Upper lobe of left lung (tissue), 6 donors: ENCODE measurements at regions not wholly inside any gene's neighbourhood (a gene's known extent, or its start where the extent isn't known, plus 50 kb on each side); places are given as distances from the start of the nearest gene placed in this dataset.

Experiments used
- ATAC-seq, 2 donors: fragments of 200-7000 bp; cut with Tn5 transposase; one replicate each; pipeline ENCODE4 v1.9.1; 2022; ENCODE audit warnings: mild to moderate bottlenecking in 2 of 2, moderate library complexity in 2 of 2; ENCODE audit not compliant: low FRiP score in 2 of 2
- DNase-seq, 2 donors: peaks; one replicate each; pipeline ENCODE4 v3.0.0-alpha.2; 2019 to 2020
- H3K27ac ChIP-seq, 4 donors: fragments of 200-600 bp; sonication (generic); one replicate each; pipeline ENCODE4 v1.5.1; 2016 to 2019
- H3K27me3 ChIP-seq, 4 donors: fragments of 200-600 bp; sonication (generic); one replicate each; pipeline ENCODE4 v1.5.1; 2017 to 2019
- H3K36me3 ChIP-seq, 4 donors: fragments of 200-600 bp; sonication (generic); one replicate each; pipeline ENCODE4 v1.5.1; 2016 to 2019
- H3K4me1 ChIP-seq, 4 donors: fragments of 200-600 bp; sonication (generic); one replicate each; pipeline ENCODE4 v1.5.1; 2018 to 2019
- H3K4me3 ChIP-seq, 4 donors: fragments of 200-600 bp; sonication (generic); one replicate each; pipeline ENCODE4 v1.5.1; 2017 to 2019; ENCODE audit warnings: mild to moderate bottlenecking in 2 of 4, moderate library complexity in 1 of 4
- H3K9me3 ChIP-seq, 4 donors: fragments of 200-600 bp; sonication (generic); one replicate each; pipeline ENCODE4 v1.5.1; 2018 to 2019
- EP300 ChIP-seq, 4 donors: sonication (generic); formaldehyde crosslinking; IDR thresholded peaks; one replicate each; pipeline ENCODE4 v1.5.1; 2017; ENCODE audit warnings: antibody characterized with exemption in 4 of 4, control low read depth in 2 of 4
- POLR2A ChIP-seq, 4 donors: fragments of 450-650 bp; IDR thresholded peaks; one replicate each; pipeline ENCODE4 v1.5.1; 2016 to 2017; ENCODE audit warnings: antibody characterized with exemption in 4 of 4, mild to moderate bottlenecking in 2 of 4
- POLR2AphosphoS5 ChIP-seq, 2 donors: sonication (generic); formaldehyde crosslinking; IDR thresholded peaks; one replicate each; pipeline ENCODE4 v1.5.1; 2017; ENCODE audit warnings: antibody characterized with exemption in 2 of 2
- WGBS, 2 donors: methylation state at CpG; one replicate each; pipeline ENCODE4 v1.1.5; 2017 to 2018; 5-methylcytosine and 5-hydroxymethylcytosine counted together
- TF ChIP-seq, protein P1 (sequence below), 6 experiments: fragments of 450-650 bp in 4 of 6; fragments of 200-600 bp in 2 of 6; sonication (generic) in 2 of 6; IDR thresholded peaks; one replicate each; pipeline ENCODE4 v1.5.1; 2016 to 2019; ENCODE audit warnings: antibody characterized with exemption in 6 of 6
- donor health status: DM: no; HTN: no; CAD: no; lungs with moderate emphysema.
- donor health status: DM: no; HTN: yes; CAD: no; lungs with severe emphysema.

DNA sequence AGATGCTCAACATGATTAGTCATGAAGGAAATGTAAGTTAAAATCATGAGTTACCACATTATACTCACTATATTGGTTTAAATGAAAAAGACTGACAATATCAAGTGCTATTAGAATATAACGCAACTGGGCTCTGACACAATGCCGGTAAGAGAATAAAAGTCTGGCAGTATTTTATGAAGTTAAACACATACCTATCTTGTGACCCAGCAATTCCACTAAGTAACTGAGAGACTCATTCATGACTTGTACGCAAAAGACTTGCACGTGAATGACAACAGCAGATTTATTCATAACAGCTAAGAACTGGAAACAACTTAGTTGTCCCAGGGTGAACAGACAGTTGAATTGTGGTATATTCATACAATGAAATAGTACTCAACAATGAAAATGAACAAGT, 342.1 kb downstream of the SLC4A3 start:
- ATAC-seq (no peak), DNase-seq (no peak)
- H3K9me3 ChIP-seq, result no peaks in the 10 kb centered on the region
- H3K4me1 ChIP-seq, result no peaks in the 10 kb centered on the region
- no peaks in the 10 kb centered on the region for H3K27me3 ChIP-seq
- WGBS, 2 donors, result 88 to 92% methylated on average over 4 of the region's 4 CpGs
- H3K27ac ChIP-seq, result no peak overlapping the region
- TF ChIP-seq, protein P1, sequence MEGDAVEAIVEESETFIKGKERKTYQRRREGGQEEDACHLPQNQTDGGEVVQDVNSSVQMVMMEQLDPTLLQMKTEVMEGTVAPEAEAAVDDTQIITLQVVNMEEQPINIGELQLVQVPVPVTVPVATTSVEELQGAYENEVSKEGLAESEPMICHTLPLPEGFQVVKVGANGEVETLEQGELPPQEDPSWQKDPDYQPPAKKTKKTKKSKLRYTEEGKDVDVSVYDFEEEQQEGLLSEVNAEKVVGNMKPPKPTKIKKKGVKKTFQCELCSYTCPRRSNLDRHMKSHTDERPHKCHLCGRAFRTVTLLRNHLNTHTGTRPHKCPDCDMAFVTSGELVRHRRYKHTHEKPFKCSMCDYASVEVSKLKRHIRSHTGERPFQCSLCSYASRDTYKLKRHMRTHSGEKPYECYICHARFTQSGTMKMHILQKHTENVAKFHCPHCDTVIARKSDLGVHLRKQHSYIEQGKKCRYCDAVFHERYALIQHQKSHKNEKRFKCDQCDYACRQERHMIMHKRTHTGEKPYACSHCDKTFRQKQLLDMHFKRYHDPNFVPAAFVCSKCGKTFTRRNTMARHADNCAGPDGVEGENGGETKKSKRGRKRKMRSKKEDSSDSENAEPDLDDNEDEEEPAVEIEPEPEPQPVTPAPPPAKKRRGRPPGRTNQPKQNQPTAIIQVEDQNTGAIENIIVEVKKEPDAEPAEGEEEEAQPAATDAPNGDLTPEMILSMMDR (IDR thresholded peaks at IDR 0.05), result no peak
- no peak for TF ChIP-seq POLR2AphosphoS5 (IDR thresholded peaks at IDR 0.05)
- H3K4me3 ChIP-seq, result no peak overlapping the region
- no peaks in the 10 kb centered on the region for H3K36me3 ChIP-seq

DNA sequence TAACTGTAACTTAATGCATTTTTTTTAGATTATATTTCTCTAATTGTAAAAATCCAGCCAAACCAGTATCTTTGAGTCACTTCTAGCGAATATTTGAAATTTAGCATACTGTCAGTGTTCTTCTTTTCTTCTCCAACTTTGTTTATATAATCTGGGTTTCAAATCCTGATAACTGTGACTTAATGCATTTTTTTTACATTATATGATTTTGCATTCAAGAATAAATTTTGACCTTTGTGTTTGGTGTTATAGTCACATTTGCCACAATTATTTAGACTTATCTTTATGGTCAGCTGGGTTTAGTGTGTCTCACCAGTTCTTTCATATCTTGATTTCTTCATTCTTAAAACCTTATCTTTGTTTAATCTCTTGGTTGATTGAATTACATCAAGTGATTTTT, 345.7 kb downstream of the SLC4A3 start:
- Histone ChIP-seq H3K4me1 (no peaks in the 10 kb centered on the region), H3K9me3 (no peaks in the 10 kb centered on the region), H3K4me3 (no peak overlapping the region), H3K27me3 (no peaks in the 10 kb centered on the region), H3K27ac (no peak overlapping the region), H3K36me3 (no peaks in the 10 kb centered on the region)
- no peak for TF ChIP-seq POLR2A (IDR thresholded peaks at IDR 0.05)
- no peak for TF ChIP-seq EP300 (IDR thresholded peaks at IDR 0.05)
- TF ChIP-seq POLR2AphosphoS5 (IDR thresholded peaks at IDR 0.05), result no peak
- TF ChIP-seq, protein P1 (IDR thresholded peaks at IDR 0.05), result no peak
- ATAC-seq (no peak), DNase-seq (no peak)
- WGBS, 2 donors, result 70 to 89% methylated on average over 1 of the region's 1 CpG

DNA sequence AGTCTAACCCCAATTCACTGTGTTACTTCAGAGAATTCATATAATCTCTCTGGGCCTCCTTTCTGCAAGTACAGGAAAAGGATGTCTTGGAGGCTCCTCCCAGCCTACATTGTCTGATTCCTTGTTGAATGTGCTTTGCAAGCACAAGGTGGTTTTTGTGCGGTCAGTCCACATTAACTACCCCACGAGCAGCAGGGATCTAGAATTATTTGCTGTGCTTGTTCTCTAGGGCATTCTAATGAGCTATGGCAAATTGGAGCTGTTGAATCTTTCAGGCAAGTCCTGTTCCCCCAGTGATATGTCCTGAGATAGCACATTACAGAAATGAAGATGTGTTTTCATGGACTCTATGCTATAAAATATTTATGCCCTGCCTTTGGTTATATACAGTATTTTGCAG, 349.4 kb downstream of the SLC4A3 start:
- no peaks in the 10 kb centered on the region for H3K9me3 ChIP-seq
- TF ChIP-seq, protein P1 (IDR thresholded peaks at IDR 0.05), result no peak
- TF ChIP-seq POLR2AphosphoS5 (IDR thresholded peaks at IDR 0.05) (no peak), EP300 (IDR thresholded peaks at IDR 0.05) (no peak), POLR2A (IDR thresholded peaks at IDR 0.05) (no peak)
- DNase-seq (no peak), ATAC-seq (no peak)
- no peaks in the 10 kb centered on the region for H3K4me1 ChIP-seq
- no peaks in the 10 kb centered on the region for H3K27me3 ChIP-seq
- 64 to 72% methylated on average over 2 of the region's 2 CpGs for WGBS, 2 donors
- no peak overlapping the region for H3K4me3 ChIP-seq
- H3K27ac ChIP-seq, result no peak overlapping the region
- H3K36me3 ChIP-seq, result no peaks in the 10 kb centered on the region

DNA sequence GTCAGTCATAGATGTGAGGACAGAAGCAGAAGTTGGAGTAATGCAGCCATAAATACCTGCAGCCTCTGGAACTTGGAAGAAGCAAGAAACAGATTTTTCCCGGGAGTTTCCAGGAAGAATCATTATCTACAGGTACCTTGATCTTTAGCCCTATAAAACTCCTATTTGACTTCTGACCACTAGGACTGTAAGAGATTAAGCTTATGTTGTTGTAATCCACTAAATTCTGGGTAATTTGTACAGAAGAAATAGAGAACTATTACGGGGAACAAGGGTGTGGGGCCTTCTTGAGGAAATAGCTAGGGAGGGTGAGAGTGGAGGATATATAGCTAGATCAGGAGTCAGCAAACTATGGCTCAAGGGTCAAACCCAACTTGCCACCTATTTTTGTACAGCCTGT, 353.2 kb downstream of the SLC4A3 start:
- no peaks in the 10 kb centered on the region for H3K36me3 ChIP-seq
- H3K4me3 ChIP-seq, result no peak overlapping the region
- no peak for ATAC-seq
- DNase-seq, result no peak
- H3K9me3 ChIP-seq, result no peaks in the 10 kb centered on the region
- H3K27ac ChIP-seq, result no peak overlapping the region
- H3K27me3 ChIP-seq, result no peaks in the 10 kb centered on the region
- TF ChIP-seq POLR2AphosphoS5 (IDR thresholded peaks at IDR 0.05), result no peak
- no peak for TF ChIP-seq EP300 (IDR thresholded peaks at IDR 0.05)
- TF ChIP-seq, protein P1 (IDR thresholded peaks at IDR 0.05), result no peak
- TF ChIP-seq POLR2A (IDR thresholded peaks at IDR 0.05), result no peak
- WGBS, 2 donors, result 77 to 93% methylated on average over 2 of the region's 2 CpGs
- no peaks in the 10 kb centered on the region for H3K4me1 ChIP-seq

DNA sequence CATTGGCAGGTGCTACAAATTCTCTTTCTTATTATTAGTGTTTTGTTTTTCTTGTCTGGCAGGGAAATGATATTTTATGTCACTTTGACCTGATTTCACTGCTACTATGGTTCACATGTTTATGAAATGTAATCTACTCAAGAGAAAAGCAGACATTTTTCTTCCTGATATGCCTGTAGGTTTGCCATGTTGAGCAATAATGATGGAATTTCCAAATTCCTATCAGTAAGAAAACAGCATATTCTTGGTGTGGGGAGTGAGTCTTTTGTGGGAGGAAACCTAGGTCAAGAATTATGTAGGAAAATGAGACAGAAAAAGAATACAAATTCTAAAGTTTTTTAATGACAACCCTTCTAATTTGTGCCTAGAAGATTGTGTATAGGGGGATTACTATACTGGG, 356.4 kb downstream of the SLC4A3 start:
- Histone ChIP-seq H3K4me1 (no peaks in the 10 kb centered on the region), H3K4me3 (no peak overlapping the region), H3K36me3 (no peaks in the 10 kb centered on the region), H3K9me3 (no peaks in the 10 kb centered on the region), H3K27me3 (no peaks in the 10 kb centered on the region), H3K27ac (no peak overlapping the region)
- ATAC-seq, result no peak
- no peak for DNase-seq
- no peak for TF ChIP-seq EP300 (IDR thresholded peaks at IDR 0.05)
- TF ChIP-seq POLR2AphosphoS5 (IDR thresholded peaks at IDR 0.05), result no peak
- TF ChIP-seq, protein P1 (IDR thresholded peaks at IDR 0.05), result no peak
- no peak for TF ChIP-seq POLR2A (IDR thresholded peaks at IDR 0.05)
